GM21825 (cell line): ENCODE measurements at regions not wholly inside any gene's neighbourhood (a gene's known extent, or its start where the extent isn't known, plus 50 kb on each side); places are given as distances from the start of the nearest gene placed in this dataset.
A peak's percentile ranks its signal among the peaks of the same experiment; 100 is the strongest.
"Not testable (repeated sequence)": the region's sequence is repeated elsewhere in the genome, so short reads cannot be mapped to it uniquely, and the experiment has no call there.

Experiments
- ATAC-seq: cut with Tn5 transposase; IDR thresholded peaks from one replicate; pipeline ENCODE4 v1.9.1; 2021; ENCODE audit warnings: mild to moderate bottlenecking, moderate library complexity; ENCODE audit not compliant: unreplicated experiment

DNA sequence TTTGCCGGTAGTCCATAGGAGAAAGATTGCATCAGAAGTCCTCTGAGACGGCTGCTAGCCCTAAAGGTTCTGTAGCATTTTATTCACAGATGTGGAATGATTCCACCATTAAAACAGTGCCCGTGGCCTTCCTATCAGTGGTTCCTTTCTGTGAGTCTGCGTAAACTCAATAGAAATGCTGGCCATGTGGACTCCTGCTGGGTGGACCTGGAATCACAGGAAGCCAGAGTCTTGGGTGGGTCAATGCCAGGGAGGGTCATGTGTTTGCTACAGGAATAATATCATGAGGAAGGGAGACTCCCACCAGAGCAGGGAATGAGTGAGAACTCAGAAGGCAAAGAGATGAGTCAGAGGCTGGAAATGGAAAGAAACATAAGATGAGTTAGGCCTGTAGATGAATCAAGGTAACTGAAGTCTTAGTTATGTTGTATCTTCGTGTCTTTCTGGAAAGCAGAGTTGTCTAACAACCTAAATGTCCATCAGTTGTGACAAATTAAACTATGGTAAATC is 410.4 kb upstream of the AUTS2 start:
- no peak for ATAC-seq

DNA sequence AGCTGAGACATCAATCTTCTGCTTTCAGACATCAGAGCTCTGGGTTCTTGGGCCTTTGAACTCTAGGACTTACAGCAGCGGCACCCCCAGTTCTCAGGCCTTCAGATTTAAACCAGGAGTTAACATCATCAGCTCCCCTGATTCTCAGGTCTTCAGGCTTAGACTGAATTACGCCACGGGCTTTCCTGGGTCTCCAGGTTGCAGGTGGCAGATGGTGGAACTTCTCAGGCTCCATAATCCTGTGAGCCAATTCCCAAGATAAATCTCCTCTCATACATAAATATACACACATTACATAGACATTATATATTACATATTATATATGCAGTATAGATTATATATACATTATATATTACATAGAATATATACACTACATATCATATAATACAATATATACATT is 408.9 kb upstream of the AUTS2 start:
- ATAC-seq, result no peak

DNA sequence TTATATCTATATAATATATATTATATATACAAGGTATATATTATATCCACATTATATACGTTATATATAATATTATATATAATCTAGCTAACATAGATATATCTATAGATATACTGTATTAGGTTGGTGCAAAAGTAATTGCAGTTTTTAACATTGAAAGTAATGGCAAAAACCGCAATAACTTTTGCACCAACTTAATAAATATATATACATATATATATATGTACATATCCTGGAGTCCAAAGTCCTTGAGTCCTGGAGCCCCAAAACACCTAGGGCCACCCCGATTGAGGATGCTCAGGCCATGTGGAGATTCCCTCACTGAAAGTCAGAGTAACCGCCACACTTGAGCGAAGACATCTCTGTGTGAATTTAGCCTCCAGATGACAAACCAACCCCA is 408.2 kb upstream of the AUTS2 start:
- ATAC-seq, result no peak

DNA sequence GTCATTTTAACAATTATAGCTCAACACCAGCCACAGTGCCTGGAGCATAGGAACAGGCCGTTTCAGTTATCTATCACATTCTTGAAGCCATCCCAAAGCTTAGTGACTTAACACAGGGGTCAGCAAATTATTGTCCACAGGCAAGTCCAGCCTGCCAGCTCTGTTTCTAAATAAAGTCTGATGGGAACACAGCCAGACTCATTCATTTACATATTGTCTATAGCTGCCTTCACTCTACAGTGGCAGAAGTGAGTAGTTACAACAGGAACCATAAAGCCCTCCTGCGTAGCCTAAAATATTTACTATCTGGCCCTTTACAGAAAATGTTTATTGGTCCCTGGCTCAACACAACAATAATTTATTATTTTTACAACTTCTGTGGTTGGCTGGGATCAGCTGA is 407.5 kb upstream of the AUTS2 start:
- ATAC-seq, result no peak

GRCh38 chr7:69192134-69192533 is 406.1 kb upstream of the AUTS2 start:
- no peak for ATAC-seq

DNA sequence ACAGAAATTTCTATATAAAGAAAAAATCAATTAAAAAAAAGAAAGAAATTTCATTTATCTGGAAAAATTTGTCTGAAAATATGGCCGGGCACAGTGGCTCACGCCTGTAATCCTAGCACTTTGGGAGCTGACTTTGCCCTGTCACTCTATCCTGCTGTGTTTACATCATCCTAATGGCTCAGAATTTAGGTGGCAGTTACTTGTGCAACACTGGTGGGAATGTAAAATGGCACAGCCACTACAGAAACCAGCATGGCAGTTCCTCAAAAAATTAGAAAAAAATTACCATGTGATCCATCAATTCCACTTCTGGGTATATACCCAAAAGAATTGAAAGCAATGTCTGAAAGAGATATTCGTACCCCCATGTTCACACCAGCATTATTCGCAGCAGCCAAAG is 405.2 kb upstream of the AUTS2 start:
- no peak for ATAC-seq

GRCh38 chr7:69196593-69196992 is 401.7 kb upstream of the AUTS2 start:
- ATAC-seq, result no peak

GRCh38 chr7:69198250-69198649 is 400.0 kb upstream of the AUTS2 start:
- no peak for ATAC-seq

- ATAC-seq, result no peak
These were observed 399.2 kb upstream of the AUTS2 start for GRCh38 chr7:69199041-69199440.

- no peak for ATAC-seq
These were observed 398.6 kb upstream of the AUTS2 start for GRCh38 chr7:69199661-69200060.

GRCh38 chr7:69203871-69204270 is 394.4 kb upstream of the AUTS2 start:
- no peak for ATAC-seq

- ATAC-seq, result no peak
These were observed 393.3 kb upstream of the AUTS2 start for GRCh38 chr7:69204943-69205342.

GRCh38 chr7:69205581-69205980 is 392.7 kb upstream of the AUTS2 start:
- ATAC-seq, result no peak

DNA sequence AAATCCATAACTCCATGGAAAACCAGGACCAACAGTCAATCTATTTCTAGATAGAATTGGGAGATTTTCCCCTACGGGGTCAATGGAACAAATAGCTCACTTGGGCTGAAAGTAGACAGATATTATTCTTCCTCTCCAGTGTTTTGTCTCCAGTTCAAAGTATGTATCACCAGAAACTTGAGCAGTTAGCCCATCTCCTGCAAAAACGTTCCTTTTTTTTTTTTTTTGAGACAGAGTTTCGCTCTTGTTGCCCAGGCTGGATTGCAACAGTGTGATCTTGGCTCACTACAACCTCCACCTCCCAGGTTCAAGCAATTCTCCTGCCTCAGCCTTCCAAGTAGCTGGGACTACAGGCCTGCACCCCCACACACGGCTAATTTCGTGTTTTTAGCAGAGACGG is 390.0 kb upstream of the AUTS2 start:
- ATAC-seq, result no peak

GRCh38 chr7:69208848-69209247 is 389.4 kb upstream of the AUTS2 start:
- peak; percentile 99 for ATAC-seq

DNA sequence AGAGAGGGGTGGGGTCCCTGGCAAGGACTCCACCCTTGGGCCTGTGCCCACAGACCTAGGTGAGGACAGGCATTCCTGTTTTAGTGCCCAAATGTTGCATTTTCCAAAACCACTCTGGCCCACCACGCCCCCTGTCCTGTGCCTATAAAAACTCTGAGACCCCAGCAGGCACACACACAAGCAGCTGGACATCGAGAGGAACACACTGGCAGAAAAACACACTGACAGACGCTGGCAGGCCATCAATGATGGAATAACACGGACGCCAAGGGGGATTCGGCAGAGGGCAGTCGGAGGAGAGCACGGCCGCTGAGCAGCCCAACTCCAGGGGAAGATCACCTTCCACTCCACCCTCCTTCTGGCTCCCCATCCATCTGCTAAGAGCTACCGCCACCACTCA is 386.9 kb upstream of the AUTS2 start:
- ATAC-seq, result no peak

DNA sequence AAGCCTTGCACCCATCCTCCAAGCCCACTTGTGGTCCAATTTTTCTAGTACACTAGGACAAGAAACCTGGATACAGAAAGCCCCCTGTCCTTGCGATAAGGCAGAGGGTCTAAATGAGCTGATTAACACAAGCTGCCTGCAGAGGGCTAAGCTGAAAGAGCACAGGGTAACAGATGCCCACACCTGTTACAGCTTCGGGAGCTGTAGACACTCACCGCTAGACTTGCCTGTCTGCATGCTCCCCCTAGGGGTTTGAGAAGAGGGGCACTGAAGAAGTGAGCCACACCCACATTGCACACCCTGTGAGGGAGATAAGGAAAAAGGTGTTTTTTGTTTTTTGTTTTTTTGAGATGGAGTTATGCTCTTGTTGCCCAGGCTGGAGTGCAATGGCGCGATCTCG is 386.5 kb upstream of the AUTS2 start:
- ATAC-seq, result no peak

DNA sequence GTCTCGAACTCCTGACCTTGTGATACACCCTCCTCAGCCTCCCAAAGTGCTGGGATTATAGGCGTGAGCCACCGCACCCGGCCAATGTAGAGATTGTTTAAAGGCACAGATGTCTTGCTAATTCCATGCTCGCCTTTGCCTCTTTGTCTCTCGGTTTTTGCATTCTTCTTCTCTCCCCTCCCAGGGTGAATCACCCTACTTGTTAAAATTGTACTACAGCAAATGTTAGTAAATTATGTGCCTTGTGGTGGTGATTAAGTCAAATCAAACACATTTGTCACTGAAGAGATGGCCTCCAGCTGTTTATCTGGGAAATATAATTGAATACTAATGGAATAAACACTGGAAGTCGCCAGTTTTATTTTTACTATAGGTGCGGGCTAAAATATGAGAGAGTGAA is 384.4 kb upstream of the AUTS2 start:
- no peak for ATAC-seq

DNA sequence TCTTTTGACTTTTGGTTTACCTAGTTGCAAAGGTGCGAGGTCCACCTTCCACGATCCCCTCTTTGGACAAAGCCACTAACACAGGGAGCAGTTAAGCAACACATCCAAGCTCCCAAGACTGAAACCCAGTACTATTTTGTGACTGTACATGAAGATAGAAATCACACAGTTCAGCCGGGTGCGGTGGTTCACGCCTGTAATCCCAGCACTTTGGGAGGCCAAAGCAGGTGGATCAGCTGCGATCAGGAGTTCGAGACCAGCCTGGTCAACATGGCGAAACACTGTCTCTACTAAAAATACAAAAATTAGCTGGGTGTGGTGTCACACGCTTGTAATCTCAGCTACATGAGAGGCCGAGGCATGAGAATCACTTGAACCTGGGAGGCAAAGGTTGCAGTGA is 382.8 kb upstream of the AUTS2 start:
- not testable (repeated sequence) for ATAC-seq

DNA sequence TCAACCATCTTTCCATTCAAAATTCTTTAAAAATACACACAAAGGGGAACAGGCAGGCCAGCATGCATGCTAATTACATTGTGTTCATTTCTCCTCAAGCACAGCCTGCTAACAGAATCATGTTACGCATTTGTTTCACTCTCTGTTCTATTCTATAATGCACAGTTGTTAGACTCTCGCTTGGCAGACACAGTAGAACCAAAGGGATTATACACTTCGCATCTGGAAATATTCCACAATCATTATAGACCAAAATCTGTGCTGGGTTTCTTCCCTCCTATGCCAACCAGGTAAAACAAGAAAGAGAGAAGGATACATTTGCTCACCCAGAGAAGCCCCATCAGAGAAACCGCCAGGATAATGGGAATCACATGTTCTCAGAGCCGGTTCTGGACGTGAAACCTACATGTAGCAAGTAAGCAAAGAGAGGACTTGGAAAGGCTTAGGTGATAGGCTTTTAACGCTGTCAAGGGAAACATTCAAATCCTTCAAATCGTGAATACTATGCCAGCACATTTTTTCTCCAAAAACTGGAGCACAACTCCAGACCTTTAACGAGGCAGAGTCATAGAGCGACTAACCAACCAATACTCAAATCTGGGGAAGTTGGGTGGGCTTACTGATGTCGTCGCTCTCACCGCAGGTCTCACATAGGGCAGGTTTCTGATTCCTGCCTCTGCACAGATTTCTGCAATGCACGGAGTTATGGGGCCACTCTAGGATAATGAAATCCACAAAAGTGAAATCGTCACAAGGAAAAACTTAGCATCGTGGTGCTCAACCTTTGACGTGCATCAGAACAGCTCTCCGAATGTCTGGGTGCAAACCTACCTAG is 380.5 kb upstream of the AUTS2 start:
- ATAC-seq, result no peak

DNA sequence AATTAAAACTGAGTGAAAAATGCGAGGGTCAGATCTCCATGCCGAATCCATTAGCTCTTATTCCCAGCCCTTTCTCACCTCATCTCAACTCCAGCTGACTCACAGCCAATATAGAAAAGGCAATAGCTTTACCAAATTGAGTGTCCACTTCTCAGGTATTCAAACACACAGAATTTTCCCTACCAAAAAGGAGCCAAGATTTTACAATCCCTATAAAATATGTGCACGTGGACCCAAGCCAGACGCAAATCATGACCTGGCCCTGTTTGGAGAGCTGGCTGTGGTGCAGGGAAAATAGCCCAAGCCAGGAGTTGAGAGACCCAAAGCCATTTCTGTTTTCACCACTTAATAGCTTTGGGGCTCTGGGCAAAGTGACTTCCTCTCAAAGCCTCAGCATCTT is 379.7 kb upstream of the AUTS2 start:
- no peak for ATAC-seq

DNA sequence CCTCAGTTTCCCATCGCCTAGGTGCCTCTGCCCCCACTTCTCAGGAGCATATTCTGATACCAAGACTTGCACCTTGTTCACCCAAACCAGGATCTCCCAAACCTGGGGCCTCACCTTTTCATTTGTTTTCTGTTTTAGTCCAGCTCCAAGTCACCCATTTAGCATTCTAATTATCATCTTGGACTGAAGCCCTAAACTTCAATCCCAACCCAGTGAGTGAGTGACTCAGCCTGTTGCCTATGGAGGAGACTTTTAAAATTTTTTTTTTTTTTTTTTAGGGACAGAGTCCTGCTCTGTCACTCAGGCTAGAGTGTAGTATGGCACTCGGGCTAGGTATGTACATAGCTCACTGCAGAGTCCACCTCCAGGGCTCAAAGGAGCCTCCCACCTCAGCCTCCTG is 378.9 kb upstream of the AUTS2 start:
- no peak for ATAC-seq
